ENCODE measurements at regions not wholly inside any gene's neighbourhood (a gene's known extent, or its start where the extent isn't known, plus 50 kb on each side); places are given as distances from the start of the nearest gene placed in this dataset.

- no peak for TF ChIP-seq CTCF (IDR thresholded peaks at IDR 0.05)
- TF ChIP-seq EZH2 (IDR thresholded peaks at IDR 0.05; ENCODE audit: borderline replicate concordance, insufficient read depth, low read depth, low read length, poor library complexity, severe bottlenecking) = no peak
- intact Hi-C loops (cut with micrococcal nuclease) = no loop called here
Observed at GRCh38 chr1:19569786-19570185, 74.3 kb upstream of the NBL1 start.

GRCh38 chr1:19567041-19567440 lies 77.1 kb upstream of the NBL1 start:
- Histone ChIP-seq H3K79me2 (ENCODE audit: control insufficient read depth, insufficient read depth, low read length) (no peaks in the 10 kb centered on the region), H3K4me3 (ENCODE audit: control extremely low read depth in 1 of 5, extremely low read depth in 1 of 5, insufficient read depth in 1 of 5, low read depth in 2 of 5, low read length in 4 of 5) (no peak overlapping the region), H3K9me3 (ENCODE audit: control extremely low read depth in 1 of 3, control insufficient read depth in 2 of 3, insufficient read depth in 1 of 3, low read length in 2 of 3) (peaks cover 0 to 4% (median 0%) of the 10 kb centered on the region in 3 donors), H3K4me1 (ENCODE audit: control insufficient read depth in 2 of 2, insufficient read depth in 2 of 2, low read length in 2 of 2) (no peaks in the 10 kb centered on the region), H3K27me3 (replicated peaks in 1 of 4; ENCODE audit: control extremely low read depth in 1 of 4, control insufficient read depth in 3 of 4, insufficient read depth in 4 of 4, low read length in 3 of 4) (peaks cover 0 to 3% (median 0%) of the 10 kb centered on the region in 4 experiments), H3K4me2 (replicated peaks; ENCODE audit: low read depth, low read length, poor library complexity, severe bottlenecking) (no peak overlapping the region), H4K20me1 (ENCODE audit: control insufficient read depth, insufficient read depth, low read length, poor library complexity, severe bottlenecking) (no peaks in the 10 kb centered on the region), H3K9ac (ENCODE audit: low read length) (no peak overlapping the region), H2AFZ (ENCODE audit: insufficient read depth, low read depth, low read length, poor library complexity, severe bottlenecking) (no peak overlapping the region), H3K36me3 (replicated peaks in 1 of 2; ENCODE audit: control extremely low read depth in 1 of 2, control insufficient read depth in 1 of 2, extremely low read depth in 1 of 2, insufficient read depth in 2 of 2, low read length in 1 of 2) (no peaks in the 10 kb centered on the region), H3K27ac (ENCODE audit: low read length in 2 of 2) (no peak overlapping the region)
- TF ChIP-seq CTCF (IDR thresholded peaks at IDR 0.05) (no peak), EZH2 (IDR thresholded peaks at IDR 0.05; ENCODE audit: borderline replicate concordance, insufficient read depth, low read depth, low read length, poor library complexity, severe bottlenecking) (no peak)
- CTCF ChIA-PET = interaction anchor here (1.1 kb wide), 1 partner anchor 15 kb away, joined by 4 read pairs; no protein-coding TSS in a partner anchor
- peaks cover 5% of the 10 kb centered on the region for H3K27me3 Mint-ChIP-seq
- POLR2A ChIA-PET = no interaction called here
- peaks cover 4% of the 10 kb centered on the region for H3K9me3 Mint-ChIP-seq (ENCODE audit: insufficient read depth)
- WGBS (ENCODE audit: insufficient coverage) = no CpG with 5 or more reads among the region's 4 CpGs
- intact Hi-C loops (cut with micrococcal nuclease) = no loop called here
- no peaks in the 10 kb centered on the region for H3K4me1 Mint-ChIP-seq
- ATAC-seq (ENCODE audit: low read depth) (no peak), DNase-seq (no peak)
- no peak overlapping the region for H3K27ac Mint-ChIP-seq
- no peak overlapping the region for H3K4me3 Mint-ChIP-seq

More at GRCh38 chr1:19569786-19570185, 74.3 kb upstream of the NBL1 start:
- no peak overlapping the region for H3K27ac Mint-ChIP-seq
- no peak overlapping the region for H3K4me2 ChIP-seq (replicated peaks; ENCODE audit: low read depth, low read length, poor library complexity, severe bottlenecking)
- peaks cover 0 to 11% (median 3%) of the 10 kb centered on the region in 3 donors for H3K9me3 ChIP-seq (ENCODE audit: control extremely low read depth in 1 of 3, control insufficient read depth in 2 of 3, insufficient read depth in 1 of 3, low read length in 2 of 3)
- H3K4me3 ChIP-seq (ENCODE audit: control extremely low read depth in 1 of 5, extremely low read depth in 1 of 5, insufficient read depth in 1 of 5, low read depth in 2 of 5, low read length in 4 of 5) = no peak overlapping the region
- peaks cover 4% of the 10 kb centered on the region for H3K9me3 Mint-ChIP-seq (ENCODE audit: insufficient read depth)
- H4K20me1 ChIP-seq (ENCODE audit: control insufficient read depth, insufficient read depth, low read length, poor library complexity, severe bottlenecking) = no peaks in the 10 kb centered on the region
- peaks cover 0 to 3% (median 0%) of the 10 kb centered on the region in 4 experiments for H3K27me3 ChIP-seq (replicated peaks in 1 of 4; ENCODE audit: control extremely low read depth in 1 of 4, control insufficient read depth in 3 of 4, insufficient read depth in 4 of 4, low read length in 3 of 4)
- H3K27me3 Mint-ChIP-seq = peaks cover 18% of the 10 kb centered on the region
- ATAC-seq (ENCODE audit: low read depth) (no peak), DNase-seq (no peak)
- H3K4me3 Mint-ChIP-seq = no peak overlapping the region
- H3K9ac ChIP-seq (ENCODE audit: low read length) = no peak overlapping the region
- no peak overlapping the region for H3K27ac ChIP-seq (ENCODE audit: low read length in 2 of 2)
- ChIA-PET CTCF (no interaction called here), POLR2A (no interaction called here)
- no peak overlapping the region for H2AFZ ChIP-seq (ENCODE audit: insufficient read depth, low read depth, low read length, poor library complexity, severe bottlenecking)
- no peaks in the 10 kb centered on the region for H3K79me2 ChIP-seq (ENCODE audit: control insufficient read depth, insufficient read depth, low read length)
- no peaks in the 10 kb centered on the region for H3K4me1 ChIP-seq (ENCODE audit: control insufficient read depth in 2 of 2, insufficient read depth in 2 of 2, low read length in 2 of 2)
- no CpG with 5 or more reads among the region's 3 CpGs for WGBS (ENCODE audit: insufficient coverage)
- no peaks in the 10 kb centered on the region for H3K36me3 ChIP-seq (replicated peaks in 1 of 2; ENCODE audit: control extremely low read depth in 1 of 2, control insufficient read depth in 1 of 2, extremely low read depth in 1 of 2, insufficient read depth in 2 of 2, low read length in 1 of 2)
- H3K4me1 Mint-ChIP-seq = no peaks in the 10 kb centered on the region

Data from B cell (primary cell).